ENCODE measurements at regions not wholly inside any gene's neighbourhood (a gene's known extent, or its start where the extent isn't known, plus 50 kb on each side); places are given as distances from the start of the nearest gene placed in this dataset.
"Not testable (repeated sequence)": the region's sequence is repeated elsewhere in the genome, so short reads cannot be mapped to it uniquely, and the experiment has no call there.

DNA sequence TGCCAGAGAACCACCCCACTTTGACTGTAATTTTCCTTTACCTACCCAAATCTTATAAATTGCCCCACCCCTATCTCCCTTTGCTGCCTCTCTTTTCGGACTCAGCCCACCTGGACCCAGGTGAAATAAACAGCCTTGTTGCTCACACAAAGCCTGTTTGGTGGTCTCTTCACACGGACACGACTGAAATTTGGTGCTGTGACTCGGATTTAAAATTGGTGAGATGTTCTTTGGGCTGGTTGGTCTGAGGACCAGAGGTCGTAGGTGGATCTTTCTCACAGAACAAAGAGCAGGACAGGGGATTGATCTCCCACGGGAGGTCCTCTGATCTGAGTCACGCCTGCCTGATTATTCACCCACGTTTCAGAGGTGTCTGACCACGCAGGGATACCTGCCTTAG lies 328.6 kb upstream of the KCNMB2 start:
- TF ChIP-seq CTCF (conservative IDR thresholded peaks at IDR 0.05; ENCODE audit: low read depth, low read length); EZH2phosphoT487 (IDR thresholded peaks at IDR 0.05; ENCODE audit: borderline replicate concordance, low read length); EZH2 (IDR thresholded peaks at IDR 0.05; ENCODE audit: low read length, unreplicated experiment): not testable (repeated sequence)

All from PC-3 (cell line).